GM19438 (cell line): ENCODE measurements at regions not wholly inside any gene's neighbourhood (a gene's known extent, or its start where the extent isn't known, plus 50 kb on each side); places are given as distances from the start of the nearest gene placed in this dataset.
"Not testable (repeated sequence)": the region's sequence is repeated elsewhere in the genome, so short reads cannot be mapped to it uniquely, and the experiment has no call there.

ENCODE experiments used
- ATAC-seq: cut with Tn5 transposase; IDR thresholded peaks from one replicate; pipeline ENCODE4 v1.9.1; 2021; ENCODE audit warnings: low read depth; ENCODE audit not compliant: unreplicated experiment

DNA sequence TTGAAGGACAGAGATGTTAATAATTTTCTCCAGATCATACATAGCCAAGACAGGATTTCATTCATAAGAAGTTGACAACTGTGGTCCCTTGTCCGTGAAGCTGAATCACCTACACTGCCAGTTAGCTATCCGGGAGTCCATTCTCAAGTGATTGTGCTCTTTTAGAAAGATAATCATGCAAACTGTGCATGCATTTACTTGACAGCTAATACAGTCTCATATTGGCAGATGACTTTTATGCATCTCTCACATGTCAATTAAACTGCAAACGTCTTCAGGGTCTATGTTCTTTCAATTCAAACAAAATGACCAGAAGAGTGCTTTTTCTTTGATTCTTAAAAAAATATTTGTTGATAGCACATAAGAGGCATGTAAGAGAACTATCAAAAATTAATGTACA is 1572.9 kb downstream of the C4orf33 start:
- no peak for ATAC-seq

DNA sequence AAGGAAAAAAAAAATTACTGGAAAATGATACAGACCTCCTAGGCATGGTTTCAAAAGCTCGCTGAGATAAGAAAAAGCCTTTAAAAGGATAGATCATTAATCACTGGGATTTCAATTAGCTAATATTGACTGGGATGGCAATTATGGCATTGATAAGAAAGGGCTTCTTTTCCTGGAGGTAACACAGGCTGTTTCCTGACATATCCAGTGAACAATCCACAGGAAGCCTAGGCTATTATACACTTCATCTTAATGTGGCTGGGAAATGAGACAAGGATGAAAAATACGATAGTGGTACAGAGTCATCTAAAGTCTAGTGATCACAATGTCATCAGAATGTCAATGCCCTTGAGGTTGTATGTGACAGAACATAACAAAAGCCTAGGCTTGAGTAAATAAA is 1579.3 kb downstream of the C4orf33 start:
- ATAC-seq: no peak

DNA sequence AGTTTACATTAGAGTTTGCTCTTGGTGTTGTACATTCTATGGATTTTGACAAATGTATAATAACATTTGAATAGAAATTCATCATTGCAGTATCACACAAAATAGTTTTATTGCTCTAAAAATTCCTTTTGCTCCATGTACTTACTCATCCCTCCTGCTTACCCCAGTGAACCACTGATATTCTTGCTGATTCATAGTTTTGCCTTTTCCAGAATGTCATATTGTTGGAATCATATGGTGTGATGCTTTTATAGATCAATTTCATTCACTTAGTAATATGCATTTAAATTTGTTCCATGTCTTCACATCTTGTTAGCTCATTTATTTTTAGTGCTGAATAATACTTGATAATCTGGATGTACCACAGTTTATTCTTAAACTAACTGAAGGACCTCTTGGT is 1593.2 kb downstream of the C4orf33 start:
- ATAC-seq: no peak

DNA sequence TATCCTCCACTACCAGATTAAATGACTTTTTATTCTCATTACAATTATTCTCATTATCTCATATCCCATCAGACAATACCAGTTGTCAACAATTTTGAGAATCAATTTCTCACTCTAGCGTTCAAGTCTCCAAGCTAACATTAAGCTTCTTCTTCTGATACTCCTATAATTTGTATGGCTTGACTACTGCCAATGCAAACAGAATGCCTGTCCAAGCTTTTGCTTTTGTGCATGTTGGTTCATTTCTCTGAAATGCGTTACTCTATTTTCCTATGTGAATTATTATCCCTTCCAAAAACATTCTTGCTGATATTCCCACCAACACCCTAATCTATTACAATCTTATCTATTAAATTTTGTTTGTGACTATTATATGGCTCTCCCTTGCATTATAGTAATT is 1602.3 kb downstream of the C4orf33 start:
- no peak for ATAC-seq

DNA sequence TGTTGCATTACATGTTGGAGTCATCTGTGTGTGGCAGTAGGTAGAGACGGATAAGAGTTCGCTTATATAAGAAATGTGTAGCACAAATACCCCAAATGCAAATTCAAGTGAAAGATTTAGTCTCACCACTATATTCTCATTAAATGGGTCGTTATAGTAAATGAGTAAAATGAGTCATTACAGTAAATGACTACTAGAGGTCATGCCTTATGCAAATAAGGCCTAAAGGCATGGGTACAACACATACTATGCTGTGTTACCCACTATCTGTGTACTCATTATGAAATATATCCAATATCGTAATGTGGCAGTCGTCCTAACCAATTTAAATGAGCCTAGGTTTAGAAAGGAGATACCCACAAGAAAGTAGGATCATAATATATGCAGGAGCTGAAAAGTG is 1603.1 kb downstream of the C4orf33 start:
- no peak for ATAC-seq

DNA sequence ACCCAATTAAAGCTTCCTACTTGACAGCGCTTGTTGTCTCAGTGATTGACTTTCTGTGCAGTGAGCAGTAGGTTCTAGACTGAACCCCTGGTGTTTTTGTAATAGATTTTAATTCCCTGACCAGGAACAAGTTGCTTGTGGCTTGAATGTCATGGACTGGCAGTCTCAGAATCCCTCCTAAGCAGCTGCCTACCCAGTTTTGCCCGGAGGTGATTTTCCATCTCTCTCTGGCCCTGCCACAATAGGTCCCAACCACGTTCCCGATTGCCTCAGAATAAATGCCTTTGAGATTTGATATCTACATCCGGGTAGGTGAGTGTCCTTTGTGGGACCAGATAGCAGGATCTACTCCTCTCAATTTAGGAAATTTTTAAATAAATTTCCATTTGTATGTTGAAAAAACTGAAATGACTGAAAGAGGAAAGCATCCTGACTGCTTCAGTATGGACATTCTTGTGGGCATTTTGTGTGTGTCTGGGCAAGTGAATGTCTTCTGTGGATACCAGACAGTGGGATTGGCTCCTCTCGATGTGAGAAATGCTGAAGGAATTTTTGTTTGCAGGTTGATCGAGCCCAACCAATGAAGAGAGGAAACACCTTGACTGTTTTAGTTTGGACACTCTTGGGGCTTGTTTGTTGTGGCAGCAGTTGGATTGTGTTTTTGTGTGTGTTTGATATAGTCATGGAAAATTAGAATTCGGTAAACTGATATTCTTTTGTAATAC is 1607.4 kb downstream of the C4orf33 start:
- ATAC-seq: no peak

DNA sequence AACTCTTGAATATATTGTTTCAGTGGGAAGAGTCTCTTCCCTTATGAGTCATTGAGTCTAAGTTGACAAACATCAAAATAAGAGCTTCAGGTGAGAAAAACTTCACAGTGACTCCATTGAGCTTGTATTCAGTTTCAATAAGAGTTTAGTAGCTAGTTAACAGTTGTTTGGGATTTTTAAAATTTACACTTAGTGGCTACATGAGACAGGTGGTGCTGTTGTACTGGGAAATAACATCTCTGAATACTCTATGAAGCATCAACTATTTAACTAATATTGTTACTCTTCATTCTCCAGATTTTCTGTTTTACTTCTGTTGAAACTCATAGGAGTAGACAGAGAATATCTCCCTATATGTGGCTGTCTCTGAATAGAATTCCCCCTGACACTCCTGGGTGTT is 1609.1 kb downstream of the C4orf33 start:
- ATAC-seq: no peak

DNA sequence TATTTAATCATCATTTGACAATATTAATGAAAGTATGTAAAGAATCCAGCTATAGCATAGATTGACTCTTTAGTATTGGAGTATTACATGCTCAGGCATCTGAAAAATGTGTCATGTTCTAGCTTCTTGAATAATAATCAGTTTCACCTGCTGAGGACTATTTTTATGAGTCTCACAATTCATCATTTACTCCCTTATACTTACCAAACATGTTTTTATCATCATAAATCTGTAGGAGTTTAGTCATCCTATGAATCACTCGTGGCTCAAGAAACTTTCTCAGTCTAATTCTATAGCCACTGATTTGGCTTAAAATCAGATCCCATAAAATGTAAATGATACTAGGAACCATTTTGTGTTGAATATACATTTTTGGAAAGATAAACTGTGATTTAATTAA is 1616.1 kb downstream of the C4orf33 start:
- ATAC-seq: no peak

DNA sequence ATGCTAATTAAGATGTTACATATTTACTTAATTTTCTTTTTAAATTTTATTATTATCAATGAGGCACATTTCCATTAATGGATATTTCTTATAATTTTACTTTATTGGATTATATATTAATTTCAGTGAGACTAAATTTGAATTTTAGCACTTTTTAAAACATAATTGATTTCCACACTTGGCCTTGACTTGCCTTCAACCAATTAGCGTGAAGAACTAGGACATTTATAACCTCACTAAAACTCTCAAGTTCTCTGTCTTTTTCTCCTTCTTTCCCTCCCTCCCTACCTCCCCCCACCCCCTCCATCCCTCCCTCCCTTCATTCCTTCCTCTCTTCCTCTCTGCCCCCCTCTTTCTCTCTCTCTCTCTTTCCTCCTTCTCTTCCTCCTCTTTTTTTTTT is 1618.1 kb downstream of the C4orf33 start:
- no peak for ATAC-seq

DNA sequence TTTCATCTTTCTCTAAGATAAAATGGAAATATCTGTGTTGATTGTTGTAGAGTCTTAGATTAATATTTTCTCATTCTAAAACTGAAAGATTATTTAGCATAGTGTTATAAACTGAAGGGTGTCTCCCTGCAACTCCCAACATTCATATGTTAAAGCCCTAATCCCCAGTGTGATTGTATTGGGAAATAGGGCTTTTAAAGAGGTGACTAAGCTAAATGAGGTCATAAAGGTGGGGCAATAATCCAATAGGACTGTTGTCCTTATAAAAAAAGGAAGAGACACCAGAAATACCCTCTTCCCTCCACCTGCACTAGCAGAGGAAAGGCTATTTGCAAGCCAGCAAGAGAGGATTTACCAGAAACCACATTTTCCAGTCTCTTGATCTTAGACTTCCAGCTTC is 1626.4 kb downstream of the C4orf33 start:
- no peak for ATAC-seq

DNA sequence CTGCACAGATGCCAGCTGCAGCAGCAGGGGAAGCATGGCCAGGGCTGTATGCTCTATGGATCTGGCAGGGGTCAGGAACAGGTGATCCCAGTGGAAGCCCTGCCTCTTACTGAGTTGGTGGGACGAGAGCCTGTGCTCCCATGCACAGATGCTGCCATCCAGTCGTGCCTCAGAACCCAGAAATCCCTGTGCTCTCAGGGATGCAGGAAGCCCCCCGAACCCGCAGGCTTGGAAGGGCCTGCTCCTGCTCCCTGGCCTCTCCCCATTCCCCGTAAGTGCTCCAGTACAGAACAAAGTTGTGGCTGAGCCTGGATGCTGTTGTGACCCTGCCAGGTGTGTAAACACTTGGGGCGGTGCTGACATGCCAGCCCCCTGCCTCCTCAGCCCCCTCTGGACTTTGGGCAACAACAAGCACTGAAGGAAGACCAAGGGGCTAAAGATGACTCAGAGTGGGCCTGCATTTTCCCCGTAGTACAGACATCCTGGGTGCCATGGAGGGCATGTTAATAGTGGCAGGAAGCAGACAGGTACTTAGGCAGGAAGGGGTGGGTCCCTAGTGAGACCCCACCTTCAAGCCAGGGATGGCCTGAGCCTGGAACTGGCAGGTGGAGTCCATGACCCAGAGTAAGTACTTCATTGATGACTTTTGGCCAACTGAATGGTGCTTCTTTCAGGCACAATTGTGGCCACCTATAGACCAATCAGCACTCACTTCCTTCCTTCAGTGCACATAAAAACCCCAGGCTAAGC is 1640.7 kb downstream of the C4orf33 start:
- ATAC-seq: no peak

DNA sequence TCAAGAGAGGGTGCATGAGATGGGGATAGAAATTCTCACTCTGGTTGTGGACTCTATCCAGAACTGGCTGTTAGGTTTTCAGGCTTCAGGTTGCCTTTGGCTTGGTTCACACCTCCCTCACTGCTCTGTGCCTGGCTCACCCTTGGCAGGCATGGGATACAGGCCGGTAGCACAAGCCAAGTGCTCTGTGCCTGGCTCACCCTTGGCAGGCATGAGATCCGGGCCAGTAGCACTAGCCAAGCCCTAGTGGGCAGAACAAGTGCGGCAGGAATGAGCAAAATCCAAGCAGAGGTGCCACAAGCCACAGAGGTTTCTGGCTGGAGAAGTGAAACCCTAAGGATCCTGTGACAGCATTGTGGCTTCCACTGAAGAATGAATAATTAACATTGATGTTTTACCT is 1642.3 kb downstream of the C4orf33 start:
- no peak for ATAC-seq

DNA sequence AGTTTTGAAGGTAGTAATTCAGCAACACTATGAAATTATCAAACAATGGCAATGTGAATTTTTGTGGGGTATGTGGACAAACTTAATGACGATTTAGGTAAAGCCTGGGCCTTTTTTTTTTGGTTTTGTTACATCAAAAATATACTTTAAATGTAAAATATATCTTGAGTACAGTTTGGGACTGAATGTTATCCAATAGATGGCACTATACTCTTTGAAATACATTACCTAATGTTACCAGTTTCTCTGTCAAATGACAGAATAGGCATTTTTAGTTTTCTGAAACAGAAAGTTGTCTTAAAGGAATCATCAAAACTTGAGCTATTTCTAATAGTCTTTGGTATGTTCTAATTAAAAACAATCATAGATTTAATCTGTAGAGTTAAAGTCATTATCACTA is 1651.9 kb downstream of the C4orf33 start:
- no peak for ATAC-seq

DNA sequence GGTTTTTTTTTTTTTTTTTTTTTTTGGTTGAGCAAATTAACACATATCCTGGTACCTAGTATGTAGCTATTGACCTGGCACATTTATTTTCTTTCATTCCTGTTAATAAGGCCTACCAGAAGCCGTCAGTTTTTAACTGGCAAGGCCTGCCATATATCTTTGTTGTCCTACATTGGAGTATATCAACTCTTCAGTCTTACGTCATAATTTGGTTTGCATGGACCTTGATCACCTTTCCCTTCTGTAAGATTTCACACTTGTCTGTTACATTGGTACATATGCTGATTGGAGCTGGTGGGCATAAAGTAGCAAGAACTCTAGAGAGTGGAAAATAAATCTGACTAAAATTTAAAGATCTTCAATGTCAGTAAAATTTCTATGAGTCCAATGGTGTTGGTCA is 1658.0 kb downstream of the C4orf33 start:
- ATAC-seq: no peak

DNA sequence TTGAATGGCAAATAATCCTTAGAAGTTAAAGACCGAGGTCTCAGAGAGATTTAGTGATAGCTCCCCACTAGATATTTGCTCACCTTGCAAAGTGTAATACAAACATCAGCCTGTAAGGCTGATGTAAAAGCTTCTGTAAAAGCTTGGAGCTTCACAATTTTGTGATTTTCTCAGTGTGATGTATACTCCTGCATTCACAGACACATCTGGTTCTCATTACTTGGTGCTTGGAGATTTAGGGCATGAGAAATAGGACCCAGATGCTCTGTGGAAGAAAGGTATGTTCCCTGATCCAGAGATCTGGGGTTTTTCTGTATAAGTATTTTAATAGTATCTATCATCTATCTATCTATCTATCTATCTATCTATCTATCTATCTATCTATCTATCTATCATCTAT is 1664.3 kb downstream of the C4orf33 start:
- no peak for ATAC-seq

DNA sequence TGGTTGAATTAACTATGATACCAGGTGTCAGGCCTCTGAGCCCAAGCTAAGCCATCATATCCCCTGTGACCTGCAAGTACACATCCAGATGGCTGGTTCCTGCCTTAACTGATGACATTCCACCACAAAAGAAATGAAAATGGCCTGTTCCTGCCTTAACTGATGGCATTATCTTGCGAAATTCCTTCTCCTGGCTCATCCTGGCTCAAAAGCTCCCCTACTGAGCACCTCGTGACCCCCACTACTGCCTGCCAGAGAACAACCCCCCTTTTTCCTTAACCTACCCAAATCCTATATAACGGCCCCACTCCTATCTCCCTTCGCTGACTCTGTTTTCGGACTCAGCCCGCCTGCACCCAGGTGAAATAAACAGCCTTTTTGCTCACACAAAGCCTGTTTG is 1671.4 kb downstream of the C4orf33 start:
- ATAC-seq: not testable (repeated sequence)

DNA sequence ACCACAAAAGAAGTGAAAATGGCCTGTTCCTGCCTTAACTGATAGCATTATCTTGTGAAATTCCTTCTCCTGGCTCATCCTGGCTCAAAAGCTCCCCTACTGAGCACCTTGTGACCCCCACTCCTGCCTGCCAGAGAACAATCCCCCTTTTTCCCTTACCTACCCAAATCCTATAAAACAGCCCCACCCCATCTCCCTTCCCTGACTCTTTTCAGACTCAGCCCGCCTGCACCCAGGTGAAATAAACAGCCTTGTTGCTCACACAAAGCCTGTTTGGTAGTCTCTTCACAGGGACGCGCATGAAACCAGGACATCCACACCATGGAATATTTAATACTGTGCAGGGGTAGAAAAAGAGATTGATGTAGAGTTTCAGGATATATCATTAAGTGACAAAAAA is 1677.0 kb downstream of the C4orf33 start:
- not testable (repeated sequence) for ATAC-seq

DNA sequence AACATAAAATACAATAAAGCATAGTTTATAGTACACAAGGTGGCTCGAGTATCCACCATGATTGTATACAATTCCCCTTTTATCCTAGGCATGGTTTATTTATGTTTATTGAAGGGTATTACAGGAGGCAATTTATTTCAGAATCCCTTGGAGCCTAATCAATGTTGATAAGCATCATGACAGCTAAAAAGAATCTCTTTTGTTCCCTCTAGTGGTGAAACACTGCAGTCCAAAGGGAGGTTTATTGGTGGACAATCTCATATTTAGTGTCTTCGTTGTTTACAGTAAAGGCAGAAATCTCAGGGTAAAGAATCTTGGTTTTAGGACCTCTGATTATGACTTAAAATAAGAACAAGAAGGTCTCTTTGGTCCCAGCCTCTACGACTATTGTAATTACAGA is 1712.5 kb downstream of the C4orf33 start:
- ATAC-seq: no peak

DNA sequence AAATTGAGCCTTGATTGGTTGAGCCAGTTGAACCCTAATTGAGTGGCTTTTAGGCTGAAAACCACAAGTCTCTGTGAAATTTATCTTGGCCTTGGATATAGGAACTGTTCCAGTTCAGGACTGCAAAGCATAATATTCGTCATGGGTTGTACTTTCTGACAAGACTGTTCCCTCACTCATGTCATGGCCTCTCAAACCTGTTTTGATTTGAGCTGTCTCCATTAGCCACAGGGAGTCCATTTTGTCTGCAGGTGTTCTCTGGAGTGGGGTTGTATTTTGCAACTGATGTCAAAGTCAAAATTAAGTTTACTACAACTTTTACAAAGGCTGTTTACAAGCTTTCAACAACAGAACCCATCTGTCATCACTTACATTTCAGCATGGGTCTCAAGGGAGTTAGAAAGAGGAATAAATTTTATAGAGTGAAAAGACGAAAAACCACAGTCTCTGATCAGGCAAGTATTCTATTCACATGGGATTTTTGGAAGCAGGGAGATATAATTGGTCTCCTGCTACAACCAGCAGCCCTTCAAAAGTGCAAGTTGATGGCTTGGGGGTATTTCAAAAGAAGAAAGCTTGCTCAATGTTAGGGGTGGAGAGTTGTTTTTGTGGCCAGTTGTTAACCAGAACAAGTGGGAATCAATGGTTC is 1716.3 kb downstream of the C4orf33 start:
- ATAC-seq: no peak

DNA sequence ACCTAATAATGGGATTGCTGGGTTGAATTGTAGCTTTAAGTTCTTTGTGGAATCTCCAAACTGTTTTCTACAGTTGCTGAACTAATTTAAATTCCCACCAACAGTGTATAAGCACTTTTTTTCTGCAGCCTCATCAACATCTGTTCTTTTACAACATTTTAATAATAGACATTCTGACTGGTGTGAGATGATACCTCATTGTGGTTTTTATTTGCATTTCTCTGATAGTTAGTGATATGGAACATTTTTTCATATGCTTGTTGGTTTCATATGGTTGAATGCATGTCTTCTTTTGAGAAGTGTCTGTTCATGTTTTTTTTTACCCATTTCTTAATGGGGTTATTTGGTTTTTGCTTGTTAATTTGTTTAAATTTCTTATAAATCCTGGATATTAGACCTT is 1718.9 kb downstream of the C4orf33 start:
- ATAC-seq: no peak

DNA sequence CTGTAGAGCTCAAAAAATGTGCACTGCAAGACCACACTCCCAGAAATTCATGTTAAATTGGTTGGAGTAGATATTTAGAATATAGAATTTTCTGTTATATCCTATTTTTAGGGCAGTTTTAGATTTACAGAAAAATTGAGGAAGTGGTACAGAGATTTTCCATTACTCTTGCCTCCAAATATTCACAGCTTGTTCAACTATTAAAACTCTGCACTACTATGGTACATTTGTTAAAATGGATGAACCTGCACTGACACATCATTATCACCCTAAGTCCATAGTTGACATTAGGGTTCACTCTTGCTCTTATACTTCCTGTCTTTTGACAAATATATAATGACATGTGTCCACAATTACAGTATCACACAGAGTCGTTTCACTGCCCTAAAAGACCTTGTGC is 1724.5 kb downstream of the C4orf33 start:
- no peak for ATAC-seq

DNA sequence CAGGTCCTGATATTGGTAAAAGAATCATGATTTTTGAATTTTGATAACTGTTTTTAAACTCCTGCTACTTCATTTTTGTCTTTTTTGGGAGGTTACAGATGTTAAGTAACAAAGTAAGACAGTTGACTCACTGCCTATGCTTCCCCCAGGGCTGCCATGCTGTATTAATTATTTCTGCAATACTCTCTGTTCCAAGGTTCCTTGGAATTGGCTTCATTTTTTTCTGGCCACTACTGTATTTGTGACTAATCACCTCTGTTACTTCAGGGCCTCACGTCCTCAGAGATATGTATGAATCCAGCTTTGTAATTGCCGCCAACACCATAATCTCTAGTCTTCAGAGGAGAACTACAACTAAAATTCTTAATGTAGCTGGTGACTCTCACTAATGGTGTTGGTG is 1729.3 kb downstream of the C4orf33 start:
- ATAC-seq: no peak
